ENCODE measurements at regions not wholly inside any gene's neighbourhood (a gene's known extent, or its start where the extent isn't known, plus 50 kb on each side); places are given as distances from the start of the nearest gene placed in this dataset.

DNA sequence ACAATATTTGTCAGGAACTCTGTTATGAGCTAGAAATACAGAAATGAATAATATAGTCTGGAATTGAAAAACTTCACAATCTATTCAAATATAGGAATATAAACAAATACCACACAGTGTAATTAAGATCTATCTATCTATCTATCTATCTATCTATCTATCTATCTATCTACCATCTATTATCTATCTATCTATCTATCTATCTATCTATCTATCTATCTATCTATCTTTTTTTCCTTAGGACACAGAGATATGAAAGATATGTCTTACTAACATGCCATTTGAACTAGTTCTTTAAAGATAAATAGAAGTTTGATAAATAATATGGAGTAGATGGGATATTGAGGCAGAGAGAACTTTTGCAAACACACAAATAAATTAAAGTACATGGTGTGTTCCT is 357.8 kb downstream of the PARP8 start:
- TF ChIP-seq YY1 (IDR thresholded peaks at IDR 0.05; ENCODE audit: insufficient read depth, insufficient read length) (no peak), SUZ12 (IDR thresholded peaks at IDR 0.05; ENCODE audit: extremely low read depth, insufficient read depth, insufficient read length) (no peak)
